HG02623 (cell line): ENCODE measurements at regions not wholly inside any gene's neighbourhood (a gene's known extent, or its start where the extent isn't known, plus 50 kb on each side); places are given as distances from the start of the nearest gene placed in this dataset.

Experiments
- ATAC-seq: cut with Tn5 transposase; IDR thresholded peaks from one replicate; pipeline ENCODE4 v1.9.1; 2021; ENCODE audit warnings: moderate library complexity; ENCODE audit not compliant: unreplicated experiment

DNA sequence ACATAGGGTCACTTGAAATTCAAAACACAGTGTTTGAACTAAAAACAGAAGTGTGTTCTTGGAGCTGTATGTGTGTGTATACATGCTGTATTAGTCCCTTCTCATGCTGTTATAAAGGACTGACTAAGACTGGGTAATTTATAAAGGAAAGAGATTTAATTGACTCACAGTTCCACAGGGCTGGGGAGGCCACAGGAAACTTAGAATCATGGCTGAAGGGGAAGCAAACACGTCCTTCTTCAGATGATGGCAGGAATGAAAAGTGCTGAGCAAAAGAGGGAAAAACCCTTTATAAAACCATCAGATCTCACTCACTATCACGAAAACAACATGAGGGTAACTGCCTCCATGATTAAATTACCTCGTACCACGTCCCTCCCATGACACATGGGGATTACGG, 224.1 kb downstream of the BCAT1 start:
- no peak for ATAC-seq

DNA sequence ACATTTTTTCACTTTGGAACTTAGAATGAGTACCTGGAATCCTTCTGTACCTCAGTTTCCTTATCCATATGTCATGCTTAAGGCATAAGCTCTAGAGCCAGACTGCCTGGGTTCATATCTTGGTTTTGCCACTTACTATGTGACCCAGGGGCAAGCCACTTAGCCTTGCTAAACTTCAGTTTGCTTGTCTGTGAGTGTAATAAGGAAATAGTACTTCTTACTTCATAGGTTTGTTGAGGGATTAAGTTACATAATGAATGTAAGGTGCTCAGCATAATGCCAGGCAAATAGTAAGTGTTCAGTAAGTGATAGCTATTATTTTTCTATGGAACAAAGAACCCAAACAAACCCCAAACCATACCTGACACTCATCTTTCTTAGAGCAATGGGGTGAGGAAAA, 225.1 kb downstream of the BCAT1 start:
- ATAC-seq, result no peak

DNA sequence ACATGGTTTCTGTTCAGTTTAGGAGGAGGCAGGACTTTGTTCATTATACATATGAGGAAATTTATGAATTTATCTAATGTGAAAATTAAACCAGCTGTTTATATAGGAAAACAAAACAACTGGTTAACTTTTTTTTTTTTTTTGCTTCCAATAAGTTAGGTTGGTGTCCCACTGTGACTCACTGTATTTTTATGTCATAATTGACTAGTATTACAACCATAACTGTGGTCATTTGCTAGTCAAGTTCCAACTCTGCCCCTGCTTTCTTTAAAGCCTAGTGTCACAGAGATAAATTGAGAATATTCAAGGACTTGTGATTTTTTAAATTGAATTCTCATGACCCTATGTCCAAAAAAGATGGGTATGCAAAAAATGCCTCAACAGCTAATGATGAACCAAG, 227.7 kb downstream of the BCAT1 start:
- no peak for ATAC-seq

DNA sequence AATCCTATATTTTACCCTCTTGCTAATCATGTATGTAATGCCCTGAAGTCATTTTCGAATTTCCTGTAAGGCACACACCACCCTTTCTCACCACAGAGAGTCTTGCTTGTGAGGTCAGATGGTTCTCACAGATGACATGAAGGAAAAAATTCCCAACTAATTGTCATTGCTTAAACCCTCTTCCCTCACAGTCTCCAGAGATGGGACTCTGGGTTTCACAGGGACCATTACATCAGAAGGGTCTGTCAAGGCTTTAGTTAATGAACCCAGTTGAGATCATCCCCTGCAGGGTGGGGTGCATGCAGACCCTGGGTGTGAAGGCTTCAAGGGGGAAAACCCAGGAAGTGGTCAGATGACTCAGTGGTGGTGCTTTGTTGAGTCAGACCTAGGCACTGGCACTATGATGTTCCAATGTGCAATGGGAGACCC, 229.6 kb downstream of the BCAT1 start:
- ATAC-seq, result peak; percentile 93

DNA sequence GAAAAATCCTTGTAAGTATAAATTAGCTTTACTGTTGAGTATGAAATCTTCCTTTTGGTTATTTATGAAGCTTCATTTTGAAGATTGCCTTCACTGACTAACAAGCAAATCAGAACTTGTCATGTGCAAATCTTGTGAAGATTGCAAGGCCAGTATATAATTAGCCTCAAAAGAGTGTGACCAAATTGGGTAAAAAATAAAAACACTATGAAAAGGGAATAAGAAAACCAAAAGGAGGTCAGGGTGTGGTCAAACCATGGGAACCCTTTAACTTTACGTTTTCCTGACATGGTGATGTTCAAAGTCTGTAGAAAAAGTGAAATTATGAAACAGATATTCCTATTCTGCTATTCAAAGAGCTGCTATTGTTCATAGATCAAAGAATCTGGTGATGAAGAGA, 230.3 kb downstream of the BCAT1 start:
- ATAC-seq, result no peak

DNA sequence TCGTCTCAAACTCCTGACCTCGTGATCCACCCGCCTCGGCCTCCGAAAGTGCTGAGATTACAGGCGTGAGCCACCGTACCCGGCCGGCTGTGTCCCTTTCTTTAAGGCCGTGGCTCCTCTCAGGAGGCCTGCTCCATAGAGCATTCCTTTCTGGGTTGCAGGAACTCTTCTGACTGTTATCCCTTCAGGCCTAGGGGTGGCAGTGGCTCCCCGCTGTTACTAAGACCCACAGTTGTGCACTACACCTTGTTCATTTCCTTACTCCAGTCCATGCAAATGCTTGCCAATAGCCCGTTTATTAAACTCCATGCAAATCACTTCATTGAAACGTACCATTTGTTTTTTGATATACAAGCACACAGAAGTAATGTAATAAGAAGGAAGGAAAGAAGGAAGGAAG, 234.7 kb downstream of the BCAT1 start:
- ATAC-seq, result no peak

DNA sequence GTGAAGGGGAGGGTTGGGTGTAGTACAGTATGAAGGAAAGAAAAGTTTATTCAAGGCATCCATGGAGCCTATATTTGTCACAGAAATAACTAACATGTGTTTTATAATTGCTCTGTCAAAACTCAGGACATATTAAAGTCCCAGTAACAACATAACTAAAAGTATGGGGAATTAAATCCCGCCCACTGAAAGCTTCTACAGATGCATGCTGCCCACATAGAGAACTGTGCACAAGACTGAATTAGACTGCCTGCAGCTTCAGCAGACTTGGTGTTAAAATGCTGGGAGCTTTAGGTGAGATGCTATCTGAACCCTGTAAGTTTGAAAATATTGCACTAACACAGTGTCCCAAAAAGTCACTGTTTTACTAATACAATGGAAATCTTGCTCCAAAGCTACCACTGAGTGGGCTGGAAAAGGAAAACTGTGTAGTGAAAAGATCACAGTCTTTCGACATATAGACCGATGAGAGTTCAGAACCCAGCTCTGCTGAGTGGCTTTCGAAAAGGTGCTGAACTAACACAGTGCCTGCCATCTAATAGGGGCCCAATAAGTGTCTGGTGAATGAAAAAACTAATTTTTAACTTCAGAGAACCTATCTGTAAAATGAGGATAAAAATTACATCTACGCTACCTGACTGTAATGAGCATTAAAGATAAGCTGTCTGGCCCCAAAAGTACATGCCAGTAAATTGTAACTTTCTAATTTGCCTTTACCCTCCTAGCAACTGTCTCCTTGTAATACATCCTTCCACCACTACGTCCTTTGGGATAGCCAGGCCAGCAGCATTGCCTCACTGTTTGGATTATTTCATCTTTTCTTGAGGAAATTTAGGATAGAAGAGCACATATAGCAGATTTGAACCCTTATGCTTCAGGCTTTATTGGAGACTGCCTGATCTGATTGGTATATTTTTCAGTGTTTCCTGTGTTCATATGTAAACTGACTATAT, 237.6 kb downstream of the BCAT1 start:
- ATAC-seq, result no peak

DNA sequence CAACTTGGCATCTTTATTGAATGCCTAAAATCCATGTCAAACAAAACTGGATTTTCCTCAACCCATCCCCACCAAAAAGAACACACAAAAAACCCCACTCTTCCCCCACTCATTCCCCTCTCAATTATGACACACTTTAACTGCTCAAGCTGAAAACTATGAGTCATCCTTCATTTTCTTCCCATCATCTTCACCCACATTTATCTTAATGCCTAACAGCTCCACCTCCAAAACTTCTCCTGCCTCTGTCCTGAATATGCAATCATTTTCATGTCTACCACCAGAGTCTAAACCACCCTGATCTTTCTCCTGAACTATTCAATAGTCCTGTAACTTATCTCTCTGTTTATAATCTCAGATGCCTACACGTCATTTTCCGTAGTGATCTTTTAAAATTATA, 239.7 kb downstream of the BCAT1 start:
- no peak for ATAC-seq

DNA sequence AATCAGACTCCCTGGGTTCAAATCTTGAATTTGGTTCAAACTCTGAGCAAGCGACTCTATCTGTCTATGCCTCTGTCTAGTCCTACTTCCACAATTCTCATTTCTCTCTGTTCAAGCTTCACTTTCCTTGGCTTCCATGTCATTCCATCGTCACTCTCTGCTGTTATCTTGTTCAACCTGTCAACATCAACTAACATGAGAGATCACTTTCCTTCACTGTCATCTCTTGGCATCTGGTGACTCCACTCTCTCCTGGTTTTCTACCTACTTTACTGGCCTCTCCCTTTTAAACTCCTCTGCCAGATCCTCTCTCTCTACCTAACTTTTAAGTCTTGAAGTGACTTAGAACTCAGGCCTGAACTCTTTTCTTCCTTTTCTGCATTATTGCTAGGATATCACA, 240.2 kb downstream of the BCAT1 start:
- no peak for ATAC-seq

DNA sequence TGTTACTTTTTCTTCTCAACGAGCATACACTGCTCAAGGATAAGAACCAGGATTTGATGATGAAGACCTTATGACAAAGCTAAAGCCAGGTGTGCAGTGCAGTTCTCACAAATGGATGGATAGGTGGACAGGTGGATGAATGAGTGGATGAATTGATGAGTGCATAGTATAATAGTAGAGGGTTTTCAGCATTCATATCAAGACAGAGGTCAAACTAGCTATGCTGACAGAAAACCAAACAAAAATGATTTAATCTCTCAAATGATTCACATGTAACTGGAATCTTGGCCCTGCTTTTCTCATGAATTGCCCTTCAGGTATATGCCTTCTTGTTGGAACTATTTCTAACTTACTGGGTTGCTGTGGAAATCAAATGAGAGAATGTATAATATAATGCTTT, 240.9 kb downstream of the BCAT1 start:
- ATAC-seq, result no peak

DNA sequence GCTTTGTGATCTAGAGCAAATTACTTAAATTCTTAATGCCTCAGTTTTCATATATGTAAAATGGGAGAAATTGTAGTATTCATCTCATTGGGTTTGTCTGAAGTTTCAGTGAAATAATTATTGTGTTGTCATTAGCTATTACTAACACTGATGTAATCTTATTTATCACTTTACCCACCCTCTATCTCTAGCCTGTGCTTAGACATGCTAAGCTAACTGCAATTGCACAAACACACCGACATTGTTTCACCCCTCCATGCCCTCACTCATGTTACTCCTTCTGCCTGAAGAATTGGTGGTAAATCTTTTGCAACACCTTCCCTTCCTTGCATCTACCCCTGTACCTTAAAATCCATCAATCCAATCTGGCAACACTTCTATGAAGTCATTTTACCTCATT, 241.6 kb downstream of the BCAT1 start:
- no peak for ATAC-seq

DNA sequence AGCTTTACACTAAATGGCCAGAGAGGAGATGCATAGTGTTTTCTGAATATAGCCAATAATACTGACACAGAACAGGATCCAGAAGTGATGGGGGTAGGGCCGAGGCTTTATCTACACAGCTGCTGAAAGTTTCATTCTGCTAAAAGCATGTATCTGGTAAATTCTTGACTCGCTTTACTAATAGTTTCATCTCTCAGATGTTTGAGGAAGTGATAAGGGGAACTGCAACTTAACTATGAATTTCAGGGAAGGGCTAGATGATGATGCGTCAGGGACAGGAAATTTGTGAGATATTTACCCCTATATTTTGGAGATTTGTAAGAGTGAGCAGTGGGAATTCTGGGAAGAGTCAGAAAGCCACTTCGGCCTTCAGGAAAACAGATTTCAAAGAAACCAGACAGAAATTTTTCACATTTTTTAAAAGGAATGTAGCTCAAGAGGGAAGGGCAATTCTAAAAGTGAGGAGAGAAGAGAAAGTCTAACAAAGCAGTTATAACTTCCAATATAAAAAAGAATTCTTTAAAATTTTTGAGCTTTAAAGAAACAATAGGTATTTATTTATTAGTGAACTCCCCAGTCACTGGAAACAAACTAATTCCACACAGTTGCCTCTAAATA, 243.1 kb downstream of the BCAT1 start:
- peak; percentile 98 for ATAC-seq

DNA sequence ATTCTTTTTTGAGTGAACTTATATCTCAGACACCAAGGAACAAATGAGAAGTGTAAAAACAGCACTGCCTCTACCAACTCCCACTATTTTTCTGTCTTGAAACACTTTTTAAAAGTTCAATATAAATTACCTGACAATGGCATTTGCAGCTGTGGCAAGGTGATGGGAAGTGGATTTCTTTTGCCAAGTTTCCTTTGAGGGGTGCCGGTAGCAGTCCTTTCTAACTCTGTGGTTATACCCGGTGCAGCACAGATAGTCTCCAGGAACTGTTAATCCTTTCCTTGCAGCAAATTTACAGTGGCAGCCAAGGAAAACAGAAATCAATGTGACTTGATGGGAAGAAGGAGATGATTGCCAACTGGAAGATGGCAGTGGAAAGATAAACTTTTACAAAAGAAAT, 243.7 kb downstream of the BCAT1 start:
- peak; percentile 8 for ATAC-seq

DNA sequence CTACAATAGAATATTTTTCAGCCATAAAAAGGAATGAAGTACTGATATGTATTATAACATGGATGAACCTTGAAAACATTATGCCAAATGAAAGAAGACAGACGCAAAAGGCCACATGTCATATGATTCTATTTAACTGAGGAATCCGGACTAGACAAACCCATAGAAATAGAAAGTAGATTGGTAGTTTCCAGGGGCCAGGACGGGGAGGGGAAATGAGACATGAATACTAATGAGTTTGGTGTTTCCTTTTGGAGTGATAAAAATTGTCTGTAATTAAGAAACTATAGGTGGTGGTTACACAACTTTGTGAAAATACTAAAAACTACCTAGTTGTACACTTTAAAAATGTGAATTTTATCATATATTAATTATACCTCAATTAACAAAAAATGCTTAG, 247.6 kb downstream of the BCAT1 start:
- no peak for ATAC-seq

DNA sequence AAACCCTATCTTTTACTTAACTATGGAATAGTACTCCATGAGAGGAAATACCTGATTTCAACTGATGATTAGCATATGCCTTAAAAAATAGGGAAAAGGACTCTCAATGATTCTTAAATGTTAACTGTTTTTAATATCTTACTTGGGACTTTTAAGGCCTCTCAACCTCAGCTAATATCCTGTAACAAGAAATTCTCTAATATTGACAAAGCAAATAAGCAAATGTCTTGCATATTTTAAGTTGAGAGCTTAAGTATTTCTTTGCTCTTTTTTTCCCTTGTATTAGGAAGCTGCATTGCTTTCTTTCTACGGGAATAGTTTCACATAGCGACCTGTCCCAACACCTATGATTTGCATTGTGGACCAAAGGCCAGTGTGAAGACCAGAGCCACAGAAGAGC, 249.9 kb downstream of the BCAT1 start:
- no peak for ATAC-seq

DNA sequence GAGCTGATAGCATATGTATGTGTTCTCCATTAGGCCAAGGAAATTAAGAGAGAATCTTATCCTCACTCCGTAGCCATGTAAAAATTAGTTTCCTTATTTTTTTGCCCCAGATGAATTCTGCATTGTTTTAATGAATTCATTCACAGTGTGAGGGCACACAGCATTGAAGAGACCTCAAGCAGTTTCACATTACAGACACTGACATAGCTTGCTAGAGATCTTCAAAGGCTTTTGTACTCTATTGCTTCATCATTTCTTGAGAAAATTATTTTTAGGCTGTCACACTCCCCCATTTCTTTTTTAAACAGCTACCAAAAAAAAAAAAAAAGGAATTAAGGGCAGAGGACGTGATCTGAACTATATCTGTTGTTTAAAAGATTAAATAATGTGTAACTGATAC, 251.1 kb downstream of the BCAT1 start:
- ATAC-seq, result no peak

DNA sequence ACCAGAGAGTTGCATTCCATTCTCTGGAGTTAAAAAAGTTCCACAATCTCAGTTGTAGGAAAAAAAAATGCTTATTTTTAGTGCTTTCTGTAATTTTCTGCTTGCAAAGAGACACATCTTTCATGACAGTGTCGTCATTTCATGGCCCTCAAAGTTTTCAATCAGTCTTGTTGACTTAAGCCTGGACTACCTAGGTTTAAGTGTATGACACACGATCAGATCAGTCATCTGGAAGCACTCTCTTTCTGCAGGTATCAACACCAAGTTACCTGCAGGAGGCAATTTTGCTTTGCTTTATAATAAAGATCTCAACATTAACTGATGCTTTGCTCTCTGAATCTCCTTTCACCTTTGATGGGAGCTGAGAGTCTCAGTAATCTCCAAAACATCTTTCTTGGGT, 251.6 kb downstream of the BCAT1 start:
- no peak for ATAC-seq

DNA sequence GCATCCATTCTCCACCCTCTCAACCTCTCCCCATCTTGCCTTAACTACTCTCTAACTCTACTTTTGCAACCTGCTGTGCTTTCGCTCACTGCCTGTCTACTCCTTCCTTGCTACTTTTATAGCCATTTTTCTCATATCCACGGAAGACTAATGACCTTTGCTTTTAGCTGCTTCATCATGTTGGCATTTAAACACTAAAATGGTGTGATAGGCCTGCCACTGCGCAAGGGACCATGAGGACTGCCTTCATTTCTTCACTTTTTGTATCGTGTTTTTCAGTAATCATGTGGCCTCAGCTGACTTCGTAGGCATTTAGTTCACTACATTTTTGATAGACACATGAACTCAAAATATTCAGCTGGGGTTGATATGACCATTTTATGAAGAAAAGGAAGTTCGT, 252.1 kb downstream of the BCAT1 start:
- ATAC-seq, result no peak

DNA sequence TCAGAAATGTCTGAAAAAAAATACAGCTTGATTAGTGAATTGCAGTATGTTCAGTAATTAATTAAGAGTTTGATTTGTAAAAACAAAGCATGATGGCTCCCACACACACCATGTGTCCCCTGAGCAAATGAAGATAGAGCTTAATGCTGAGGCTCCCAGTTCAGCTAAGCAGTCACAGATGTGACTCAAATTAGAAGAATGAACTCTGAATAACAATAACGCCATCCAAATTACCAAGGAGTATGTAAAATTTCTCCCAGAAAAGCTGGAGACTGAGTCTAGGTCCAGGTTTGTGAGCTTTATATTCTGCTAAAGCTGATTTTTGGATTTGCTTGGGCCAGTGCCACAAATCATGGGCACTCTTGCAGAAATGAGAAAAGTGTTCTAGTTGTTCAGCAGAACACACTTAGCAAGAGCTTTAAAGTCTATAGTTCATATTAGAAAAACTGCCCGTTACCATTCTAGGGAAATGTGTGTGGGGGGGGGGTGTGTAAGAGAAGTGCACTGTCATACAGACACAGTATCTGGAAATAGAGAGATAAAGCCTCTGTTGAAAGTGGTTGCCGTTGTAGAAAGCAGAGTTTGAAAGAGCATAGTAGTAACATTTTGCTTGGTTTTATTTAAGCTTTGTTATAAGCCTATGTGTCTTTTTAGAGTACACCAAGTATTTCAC, 253.1 kb downstream of the BCAT1 start:
- ATAC-seq, result no peak

DNA sequence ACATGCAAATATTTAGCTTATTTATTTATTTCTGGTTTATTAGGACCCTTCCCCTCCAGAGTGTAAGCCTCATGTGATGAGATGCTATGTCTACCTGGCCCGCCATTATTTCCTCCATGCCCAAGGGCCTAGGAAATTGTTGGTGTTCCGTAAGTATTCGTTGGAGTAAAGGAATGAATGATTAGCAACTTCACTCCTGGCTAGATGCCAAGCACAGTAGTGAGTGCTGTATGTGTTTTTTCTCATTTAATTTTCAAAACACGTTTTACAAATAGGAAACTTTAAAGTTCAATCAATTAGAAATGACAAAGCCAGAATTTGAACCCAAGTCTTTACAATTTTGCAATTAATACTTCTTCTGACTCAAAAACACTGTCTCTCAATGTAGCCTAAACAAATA, 253.8 kb downstream of the BCAT1 start:
- ATAC-seq, result no peak

DNA sequence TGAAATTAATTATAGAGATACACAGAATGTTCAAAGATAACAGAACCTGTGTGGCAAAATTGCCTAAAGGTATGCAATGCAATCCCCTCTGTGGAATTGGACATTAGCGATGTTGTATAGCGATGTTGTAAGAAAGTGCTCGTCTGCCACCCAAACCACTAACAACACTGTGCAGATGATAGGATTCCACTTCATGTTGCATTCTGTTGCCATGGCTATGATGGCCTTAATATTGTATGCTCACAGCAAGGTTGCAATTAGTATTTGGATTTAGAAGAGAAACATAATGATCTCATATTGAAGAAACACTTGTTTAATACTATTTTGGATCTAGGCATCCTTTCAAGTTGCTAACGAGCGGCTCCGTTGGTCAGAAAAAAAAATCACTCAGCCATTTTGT, 260.3 kb downstream of the BCAT1 start:
- no peak for ATAC-seq

DNA sequence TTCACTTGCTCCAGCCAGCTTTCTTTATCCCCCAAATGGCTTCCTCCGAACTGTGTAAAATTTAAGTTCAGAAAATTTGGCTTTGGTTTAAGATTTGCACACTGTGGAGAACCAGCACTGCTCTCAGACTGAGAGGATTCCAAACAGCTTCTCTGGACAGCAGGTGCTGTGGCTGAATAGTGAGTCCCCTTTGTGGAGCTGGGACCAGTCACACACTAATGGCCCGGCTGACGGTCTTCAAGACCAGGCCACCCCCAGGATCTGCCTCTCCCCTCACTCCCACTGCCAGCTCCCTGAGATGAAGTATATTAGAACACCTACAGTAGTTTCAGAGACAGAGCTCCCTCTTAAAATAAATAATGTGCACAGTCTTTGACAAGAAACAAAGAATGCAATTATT, 267.3 kb downstream of the BCAT1 start:
- no peak for ATAC-seq
